ENCODE measurements at regions not wholly inside any gene's neighbourhood (a gene's known extent, or its start where the extent isn't known, plus 50 kb on each side); places are given as distances from the start of the nearest gene placed in this dataset.

- Histone ChIP-seq H4K8ac (ENCODE audit: low read length) (no peak overlapping the region), H2BK15ac (ENCODE audit: low read depth, poor library complexity, severe bottlenecking) (no peak overlapping the region), H2BK12ac (ENCODE audit: low read length in 2 of 2) (no peak overlapping the region), H3K9ac (ENCODE audit: low read length) (no peak overlapping the region), H3K18ac (ENCODE audit: low read depth in 1 of 2, low read length in 2 of 2) (no peak overlapping the region), H2AK5ac (ENCODE audit: low read length, severe bottlenecking) (no peak overlapping the region), H3K36me3 (ENCODE audit: control insufficient read depth in 1 of 2, insufficient read depth in 2 of 2, low read depth in 1 of 2, low read length in 2 of 2) (no peaks in the 10 kb centered on the region), H3K23ac (ENCODE audit: low read length in 2 of 2) (no peak overlapping the region), H3K79me1 (replicated peaks; ENCODE audit: low read length, poor library complexity, severe bottlenecking) (no peaks in the 10 kb centered on the region), H2BK5ac (ENCODE audit: low read depth, low read length, poor library complexity, severe bottlenecking) (no peak overlapping the region), H3K4me2 (ENCODE audit: low read length, poor library complexity, severe bottlenecking) (no peak overlapping the region), H2AFZ (ENCODE audit: low read depth, low read length) (no peak overlapping the region), H3K9me3 (ENCODE audit: control insufficient read depth, low read length) (no peaks in the 10 kb centered on the region), H3K27ac (ENCODE audit: low read length, poor library complexity, severe bottlenecking) (no peak overlapping the region), H3K4me3 (ENCODE audit: insufficient read depth in 1 of 2, low read depth in 1 of 2, low read length in 2 of 2) (no peak overlapping the region), H2BK120ac (ENCODE audit: low read depth, low read length) (no peak overlapping the region), H3K4me1 (ENCODE audit: control insufficient read depth, insufficient read depth, low read depth, low read length) (no peaks in the 10 kb centered on the region), H3K14ac (ENCODE audit: low read length in 2 of 2) (no peak overlapping the region), H3K4ac (ENCODE audit: low read depth in 1 of 2, low read length in 2 of 2) (no peak overlapping the region), H3K27me3 (ENCODE audit: control insufficient read depth in 1 of 2, insufficient read depth in 1 of 2, low read length in 2 of 2) (no peaks in the 10 kb centered on the region), H4K91ac (ENCODE audit: low read length) (no peak overlapping the region)
- DNase-seq, result no peak
- WGBS, result no CpG with 5 or more reads among the region's 2 CpGs
These were observed 170.3 kb downstream of the TBX22 start for GRCh38 chrX:80184854-80185253.

- Histone ChIP-seq H3K14ac (ENCODE audit: low read length in 2 of 2) (no peak overlapping the region), H2BK12ac (ENCODE audit: low read length in 2 of 2) (no peak overlapping the region), H2AK5ac (ENCODE audit: low read length, severe bottlenecking) (no peak overlapping the region), H4K91ac (ENCODE audit: low read length) (no peak overlapping the region), H3K27ac (ENCODE audit: low read length, poor library complexity, severe bottlenecking) (no peak overlapping the region), H2AFZ (ENCODE audit: low read depth, low read length) (no peak overlapping the region), H3K79me1 (replicated peaks; ENCODE audit: low read length, poor library complexity, severe bottlenecking) (no peaks in the 10 kb centered on the region), H2BK5ac (ENCODE audit: low read depth, low read length, poor library complexity, severe bottlenecking) (no peak overlapping the region), H2BK15ac (ENCODE audit: low read depth, poor library complexity, severe bottlenecking) (no peak overlapping the region), H3K4me1 (ENCODE audit: control insufficient read depth, insufficient read depth, low read depth, low read length) (no peaks in the 10 kb centered on the region), H3K23ac (ENCODE audit: low read length in 2 of 2) (no peak overlapping the region), H4K8ac (ENCODE audit: low read length) (no peak overlapping the region), H3K18ac (ENCODE audit: low read depth in 1 of 2, low read length in 2 of 2) (no peak overlapping the region), H3K4me3 (ENCODE audit: insufficient read depth in 1 of 2, low read depth in 1 of 2, low read length in 2 of 2) (no peak overlapping the region), H3K36me3 (ENCODE audit: control insufficient read depth in 1 of 2, insufficient read depth in 2 of 2, low read depth in 1 of 2, low read length in 2 of 2) (no peaks in the 10 kb centered on the region), H3K27me3 (ENCODE audit: control insufficient read depth in 1 of 2, insufficient read depth in 1 of 2, low read length in 2 of 2) (no peaks in the 10 kb centered on the region), H3K4me2 (ENCODE audit: low read length, poor library complexity, severe bottlenecking) (no peak overlapping the region), H3K4ac (ENCODE audit: low read depth in 1 of 2, low read length in 2 of 2) (no peak overlapping the region), H3K9me3 (ENCODE audit: control insufficient read depth, low read length) (no peaks in the 10 kb centered on the region), H3K9ac (ENCODE audit: low read length) (no peak overlapping the region), H2BK120ac (ENCODE audit: low read depth, low read length) (no peak overlapping the region)
- no peak for DNase-seq
- WGBS, result 89% methylated on average over 2 of the region's 2 CpGs
These were observed 192.1 kb downstream of the TBX22 start for GRCh38 chrX:80206647-80207046.

- Histone ChIP-seq H3K9ac (ENCODE audit: low read length) (no peak overlapping the region), H3K4me2 (ENCODE audit: low read length, poor library complexity, severe bottlenecking) (no peak overlapping the region)
- WGBS, result 70% methylated on average over 5 of the region's 6 CpGs
These were observed 192.8 kb downstream of the TBX22 start for GRCh38 chrX:80207327-80207726.

GRCh38 chrX:80216086-80216485 is 201.5 kb downstream of the TBX22 start:
- no peak overlapping the region for H3K18ac ChIP-seq (ENCODE audit: low read depth in 1 of 2, low read length in 2 of 2)
- no peaks in the 10 kb centered on the region for H3K4me1 ChIP-seq (ENCODE audit: control insufficient read depth, insufficient read depth, low read depth, low read length)
- no peak for DNase-seq
- H2AFZ ChIP-seq (ENCODE audit: low read depth, low read length), result no peak overlapping the region
- H2BK5ac ChIP-seq (ENCODE audit: low read depth, low read length, poor library complexity, severe bottlenecking), result no peak overlapping the region
- no peak overlapping the region for H2AK5ac ChIP-seq (ENCODE audit: low read length, severe bottlenecking)
- 30% methylated on average over 2 of the region's 2 CpGs for WGBS
- no peak overlapping the region for H2BK120ac ChIP-seq (ENCODE audit: low read depth, low read length)
- no peak overlapping the region for H3K4me2 ChIP-seq (ENCODE audit: low read length, poor library complexity, severe bottlenecking)
- H3K9ac ChIP-seq (ENCODE audit: low read length), result peak overlapping the region; percentile 45
- no peak overlapping the region for H3K4ac ChIP-seq (ENCODE audit: low read depth in 1 of 2, low read length in 2 of 2)
- H4K91ac ChIP-seq (ENCODE audit: low read length), result no peak overlapping the region
- no peaks in the 10 kb centered on the region for H3K79me1 ChIP-seq (replicated peaks; ENCODE audit: low read length, poor library complexity, severe bottlenecking)
- H2BK12ac ChIP-seq (ENCODE audit: low read length in 2 of 2), result no peak overlapping the region
- H3K23ac ChIP-seq (ENCODE audit: low read length in 2 of 2), result no peak overlapping the region
- no peak overlapping the region for H4K8ac ChIP-seq (ENCODE audit: low read length)
- no peak overlapping the region for H2BK15ac ChIP-seq (ENCODE audit: low read depth, poor library complexity, severe bottlenecking)
- H3K4me3 ChIP-seq (ENCODE audit: insufficient read depth in 1 of 2, low read depth in 1 of 2, low read length in 2 of 2), result no peak overlapping the region
- H3K9me3 ChIP-seq (ENCODE audit: control insufficient read depth, low read length), result peaks cover 28% of the 10 kb centered on the region
- H3K27ac ChIP-seq (ENCODE audit: low read length, poor library complexity, severe bottlenecking), result no peak overlapping the region
- H3K27me3 ChIP-seq (ENCODE audit: control insufficient read depth in 1 of 2, insufficient read depth in 1 of 2, low read length in 2 of 2), result no peaks in the 10 kb centered on the region
- no peaks in the 10 kb centered on the region for H3K36me3 ChIP-seq (ENCODE audit: control insufficient read depth in 1 of 2, insufficient read depth in 2 of 2, low read depth in 1 of 2, low read length in 2 of 2)
- H3K14ac ChIP-seq (ENCODE audit: low read length in 2 of 2), result no peak overlapping the region

More at GRCh38 chrX:80207327-80207726, 192.8 kb downstream of the TBX22 start:
- Histone ChIP-seq H2BK15ac (ENCODE audit: low read depth, poor library complexity, severe bottlenecking) (no peak overlapping the region), H2AK5ac (ENCODE audit: low read length, severe bottlenecking) (no peak overlapping the region), H2BK5ac (ENCODE audit: low read depth, low read length, poor library complexity, severe bottlenecking) (no peak overlapping the region), H3K36me3 (ENCODE audit: control insufficient read depth in 1 of 2, insufficient read depth in 2 of 2, low read depth in 1 of 2, low read length in 2 of 2) (no peaks in the 10 kb centered on the region), H3K18ac (ENCODE audit: low read depth in 1 of 2, low read length in 2 of 2) (no peak overlapping the region), H3K4ac (ENCODE audit: low read depth in 1 of 2, low read length in 2 of 2) (no peak overlapping the region), H2BK12ac (ENCODE audit: low read length in 2 of 2) (no peak overlapping the region), H4K8ac (ENCODE audit: low read length) (no peak overlapping the region), H3K9me3 (ENCODE audit: control insufficient read depth, low read length) (no peaks in the 10 kb centered on the region), H3K23ac (ENCODE audit: low read length in 2 of 2) (no peak overlapping the region), H3K4me3 (ENCODE audit: insufficient read depth in 1 of 2, low read depth in 1 of 2, low read length in 2 of 2) (no peak overlapping the region), H2BK120ac (ENCODE audit: low read depth, low read length) (no peak overlapping the region), H2AFZ (ENCODE audit: low read depth, low read length) (no peak overlapping the region), H4K91ac (ENCODE audit: low read length) (no peak overlapping the region), H3K14ac (ENCODE audit: low read length in 2 of 2) (no peak overlapping the region), H3K79me1 (replicated peaks; ENCODE audit: low read length, poor library complexity, severe bottlenecking) (no peaks in the 10 kb centered on the region), H3K27ac (ENCODE audit: low read length, poor library complexity, severe bottlenecking) (no peak overlapping the region), H3K27me3 (ENCODE audit: control insufficient read depth in 1 of 2, insufficient read depth in 1 of 2, low read length in 2 of 2) (no peaks in the 10 kb centered on the region), H3K4me1 (ENCODE audit: control insufficient read depth, insufficient read depth, low read depth, low read length) (no peaks in the 10 kb centered on the region)
- no peak for DNase-seq
